ENCODE measurements at regions not wholly inside any gene's neighbourhood (a gene's known extent, or its start where the extent isn't known, plus 50 kb on each side); places are given as distances from the start of the nearest gene placed in this dataset.

DNA sequence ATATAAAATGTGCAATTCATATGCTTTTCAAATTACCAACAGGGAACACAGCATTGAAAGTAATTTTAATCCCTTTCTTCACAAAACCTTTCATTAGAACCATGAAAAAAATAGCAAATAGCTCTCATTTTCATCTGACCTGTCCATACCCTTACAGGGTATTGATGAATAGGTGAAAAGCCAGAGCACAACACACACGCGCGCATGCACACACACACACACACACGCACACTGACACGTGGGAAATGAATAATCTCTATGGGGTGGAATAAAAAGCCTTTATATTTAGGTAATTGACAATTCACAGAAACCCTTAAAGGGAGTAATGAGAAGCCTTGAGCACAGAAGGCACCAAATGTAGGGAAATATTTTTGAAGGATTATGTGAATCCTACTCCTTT lies 76.2 kb upstream of the POU2AF2 start:
- no peak for DNase-seq (ENCODE audit: low spot score)
- in situ Hi-C loops (cut with MboI; ENCODE audit: low pct_unique_long_range_greater_than_20kb, low sequenced_read_pairs, unreplicated experiment), result no loop called here
- TF ChIP-seq, protein P1, sequence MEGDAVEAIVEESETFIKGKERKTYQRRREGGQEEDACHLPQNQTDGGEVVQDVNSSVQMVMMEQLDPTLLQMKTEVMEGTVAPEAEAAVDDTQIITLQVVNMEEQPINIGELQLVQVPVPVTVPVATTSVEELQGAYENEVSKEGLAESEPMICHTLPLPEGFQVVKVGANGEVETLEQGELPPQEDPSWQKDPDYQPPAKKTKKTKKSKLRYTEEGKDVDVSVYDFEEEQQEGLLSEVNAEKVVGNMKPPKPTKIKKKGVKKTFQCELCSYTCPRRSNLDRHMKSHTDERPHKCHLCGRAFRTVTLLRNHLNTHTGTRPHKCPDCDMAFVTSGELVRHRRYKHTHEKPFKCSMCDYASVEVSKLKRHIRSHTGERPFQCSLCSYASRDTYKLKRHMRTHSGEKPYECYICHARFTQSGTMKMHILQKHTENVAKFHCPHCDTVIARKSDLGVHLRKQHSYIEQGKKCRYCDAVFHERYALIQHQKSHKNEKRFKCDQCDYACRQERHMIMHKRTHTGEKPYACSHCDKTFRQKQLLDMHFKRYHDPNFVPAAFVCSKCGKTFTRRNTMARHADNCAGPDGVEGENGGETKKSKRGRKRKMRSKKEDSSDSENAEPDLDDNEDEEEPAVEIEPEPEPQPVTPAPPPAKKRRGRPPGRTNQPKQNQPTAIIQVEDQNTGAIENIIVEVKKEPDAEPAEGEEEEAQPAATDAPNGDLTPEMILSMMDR (IDR thresholded peaks at IDR 0.05; ENCODE audit: extremely low read depth, insufficient read depth, missing control alignments), result no peak

DNA sequence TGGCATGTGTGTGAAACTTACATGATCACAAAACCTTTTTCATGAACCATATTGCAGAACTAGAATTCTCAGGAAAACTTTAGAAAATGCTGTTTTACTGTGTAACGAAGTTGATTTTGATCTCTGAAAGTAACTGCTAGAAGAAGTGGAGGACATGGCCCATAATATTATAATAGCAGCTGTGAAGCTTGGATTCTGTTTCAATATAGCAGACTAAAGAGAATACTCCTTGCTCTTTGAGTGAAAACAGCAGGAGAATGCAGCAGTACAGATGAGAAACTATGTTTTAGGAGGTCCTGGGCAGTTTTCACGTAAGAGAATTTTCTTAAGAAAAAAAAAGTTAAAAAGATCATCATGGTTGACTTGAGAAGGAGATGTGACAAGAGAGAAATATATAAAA lies 76.7 kb upstream of the POU2AF2 start:
- in situ Hi-C loops (cut with MboI; ENCODE audit: low pct_unique_long_range_greater_than_20kb, low sequenced_read_pairs, unreplicated experiment), result no loop called here
- DNase-seq (ENCODE audit: low spot score), result no peak
- TF ChIP-seq, protein P1 (IDR thresholded peaks at IDR 0.05; ENCODE audit: extremely low read depth, insufficient read depth, missing control alignments), result no peak

- no peak for DNase-seq (ENCODE audit: low spot score)
- TF ChIP-seq, protein P1 (IDR thresholded peaks at IDR 0.05; ENCODE audit: extremely low read depth, insufficient read depth, missing control alignments), result no peak
- in situ Hi-C loops (cut with MboI; ENCODE audit: low pct_unique_long_range_greater_than_20kb, low sequenced_read_pairs, unreplicated experiment), result no loop called here
These were observed 77.9 kb upstream of the POU2AF2 start for GRCh38 chr11:111167666-111168065.

DNA sequence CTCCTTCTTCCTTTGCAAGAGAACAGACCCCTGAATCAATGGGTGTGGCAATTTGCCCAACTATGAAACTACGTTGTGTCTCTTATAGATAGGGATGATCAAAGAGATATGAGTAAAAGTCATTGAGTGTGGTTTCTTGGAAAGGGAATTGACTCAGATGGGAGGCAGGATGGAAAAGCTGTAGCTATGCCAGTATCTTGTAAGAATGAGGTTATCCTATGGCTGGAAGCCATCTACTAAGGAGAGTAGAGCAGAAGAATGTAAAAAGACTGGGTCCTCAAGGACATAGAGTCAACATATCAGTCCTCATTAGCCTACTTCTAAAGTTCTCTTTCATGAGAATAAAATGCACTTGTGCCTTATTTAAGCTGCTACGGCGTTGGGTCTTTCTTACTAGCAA lies 78.9 kb upstream of the POU2AF2 start:
- no peak for DNase-seq (ENCODE audit: low spot score)
- in situ Hi-C loops (cut with MboI; ENCODE audit: low pct_unique_long_range_greater_than_20kb, low sequenced_read_pairs, unreplicated experiment), result no loop called here
- TF ChIP-seq, protein P1 (IDR thresholded peaks at IDR 0.05; ENCODE audit: extremely low read depth, insufficient read depth, missing control alignments), result no peak

- no peak for DNase-seq (ENCODE audit: low spot score)
- TF ChIP-seq, protein P1 (IDR thresholded peaks at IDR 0.05; ENCODE audit: extremely low read depth, insufficient read depth, missing control alignments), result no peak
- in situ Hi-C loops (cut with MboI; ENCODE audit: low pct_unique_long_range_greater_than_20kb, low sequenced_read_pairs, unreplicated experiment), result no loop called here
These were observed 83.2 kb upstream of the POU2AF2 start for GRCh38 chr11:111162305-111162704.

DNA sequence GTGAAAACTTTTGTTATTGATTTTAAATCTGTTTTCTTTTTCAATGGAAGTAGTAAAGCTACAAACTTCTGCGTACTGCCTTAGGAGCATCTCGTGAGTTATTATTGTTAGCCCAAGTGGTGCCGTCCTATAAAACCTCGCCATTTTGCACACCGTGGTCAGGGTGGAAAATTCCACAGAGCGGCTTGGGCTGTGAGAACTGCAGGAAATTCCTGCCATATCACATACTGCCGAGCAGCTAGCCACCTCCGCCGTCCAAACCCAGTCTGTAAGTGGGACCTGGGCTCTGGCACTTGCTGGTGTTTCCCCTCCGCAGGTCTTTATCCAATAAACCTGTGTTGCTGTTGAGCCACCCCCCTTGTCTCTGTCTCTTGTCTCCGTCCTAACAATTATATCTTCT lies 88.0 kb upstream of the POU2AF2 start:
- TF ChIP-seq, protein P1 (IDR thresholded peaks at IDR 0.05; ENCODE audit: extremely low read depth, insufficient read depth, missing control alignments), result no peak
- no peak for DNase-seq (ENCODE audit: low spot score)
- in situ Hi-C loops (cut with MboI; ENCODE audit: low pct_unique_long_range_greater_than_20kb, low sequenced_read_pairs, unreplicated experiment), result no loop called here

DNA sequence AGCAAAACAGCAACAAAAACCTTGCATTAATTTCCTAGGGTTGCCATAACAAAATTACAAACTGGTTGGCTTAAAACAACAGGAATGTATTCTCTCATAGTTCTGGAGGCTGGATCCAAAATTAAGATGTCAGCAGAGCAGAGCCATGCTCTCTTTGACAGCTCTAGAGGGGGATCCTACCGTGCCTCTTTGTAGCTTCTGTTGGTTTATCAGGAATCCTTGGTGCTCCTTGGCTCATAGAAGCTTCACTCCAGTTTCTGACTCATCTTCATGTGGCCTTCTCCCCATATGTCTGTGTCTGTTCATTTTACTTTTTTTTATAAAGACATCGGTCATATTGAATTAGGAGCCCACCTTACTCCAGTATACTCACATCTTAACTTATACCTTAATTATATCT lies 90.5 kb upstream of the POU2AF2 start:
- DNase-seq (ENCODE audit: low spot score), result no peak
- in situ Hi-C loops (cut with MboI; ENCODE audit: low pct_unique_long_range_greater_than_20kb, low sequenced_read_pairs, unreplicated experiment), result no loop called here
- TF ChIP-seq, protein P1 (IDR thresholded peaks at IDR 0.05; ENCODE audit: extremely low read depth, insufficient read depth, missing control alignments), result no peak
